ENCODE measurements at regions not wholly inside any gene's neighbourhood (a gene's known extent, or its start where the extent isn't known, plus 50 kb on each side); places are given as distances from the start of the nearest gene placed in this dataset.

GRCh38 chr13:111895896-111896821, 170.8 kb upstream of the SOX1 start:
- H3K27ac Mint-ChIP-seq: no peak overlapping the region
- TF ChIP-seq CTCF (IDR thresholded peaks at IDR 0.05; ENCODE audit: unreplicated experiment): no peak
- H3K9me3 Mint-ChIP-seq: peaks cover 1% of the 10 kb centered on the region
- peaks cover 77% of the 10 kb centered on the region for H3K27me3 Mint-ChIP-seq (ENCODE audit: low read depth)
- DNase-seq (ENCODE audit: low spot score in 2 of 2, unreplicated experiment in 2 of 2): peak in 1 of 2 experiments; percentile 25
- no peak overlapping the region for H3K4me3 Mint-ChIP-seq
- no peaks in the 10 kb centered on the region for H3K36me3 Mint-ChIP-seq
- peaks cover 17% of the 10 kb centered on the region for H3K4me1 Mint-ChIP-seq

GRCh38 chr13:111897178-111897845, 169.6 kb upstream of the SOX1 start:
- no peaks in the 10 kb centered on the region for H3K36me3 Mint-ChIP-seq
- peaks cover 70% of the 10 kb centered on the region for H3K27me3 Mint-ChIP-seq (ENCODE audit: low read depth)
- TF ChIP-seq CTCF (IDR thresholded peaks at IDR 0.05; ENCODE audit: unreplicated experiment): no peak
- H3K9me3 Mint-ChIP-seq: no peaks in the 10 kb centered on the region
- peaks cover 17% of the 10 kb centered on the region for H3K4me1 Mint-ChIP-seq
- no peak overlapping the region for H3K4me3 Mint-ChIP-seq
- peak in 1 of 2 experiments; percentile 29 for DNase-seq (ENCODE audit: low spot score in 2 of 2, unreplicated experiment in 2 of 2)
- no peak overlapping the region for H3K27ac Mint-ChIP-seq

- Mint-ChIP-seq H3K36me3 (no peaks in the 10 kb centered on the region), H3K27me3 (ENCODE audit: low read depth) (peaks cover 70% of the 10 kb centered on the region), H3K27ac (no peak overlapping the region), H3K9me3 (no peaks in the 10 kb centered on the region), H3K4me1 (peaks cover 12% of the 10 kb centered on the region), H3K4me3 (no peak overlapping the region)
- DNase-seq (ENCODE audit: low spot score in 2 of 2, unreplicated experiment in 2 of 2): peak in 1 of 2 experiments; percentile 24
- no peak for TF ChIP-seq CTCF (IDR thresholded peaks at IDR 0.05; ENCODE audit: unreplicated experiment)
Measured at GRCh38 chr13:111897846-111898215, 169.1 kb upstream of the SOX1 start.

- TF ChIP-seq CTCF (IDR thresholded peaks at IDR 0.05; ENCODE audit: unreplicated experiment): no peak
- no peak overlapping the region for H3K4me3 Mint-ChIP-seq
- H3K4me1 Mint-ChIP-seq: no peaks in the 10 kb centered on the region
- no peak overlapping the region for H3K27ac Mint-ChIP-seq
- no peaks in the 10 kb centered on the region for H3K9me3 Mint-ChIP-seq
- H3K27me3 Mint-ChIP-seq (ENCODE audit: low read depth): peaks cover 70% of the 10 kb centered on the region
- no peaks in the 10 kb centered on the region for H3K36me3 Mint-ChIP-seq
- DNase-seq (ENCODE audit: low spot score in 2 of 2, unreplicated experiment in 2 of 2): no peak
Measured at GRCh38 chr13:111898956-111899713, 167.8 kb upstream of the SOX1 start.

- no peak overlapping the region for H3K4me3 Mint-ChIP-seq
- peaks cover 64% of the 10 kb centered on the region for H3K27me3 Mint-ChIP-seq (ENCODE audit: low read depth)
- H3K4me1 Mint-ChIP-seq: no peaks in the 10 kb centered on the region
- H3K9me3 Mint-ChIP-seq: no peaks in the 10 kb centered on the region
- no peak overlapping the region for H3K27ac Mint-ChIP-seq
- H3K36me3 Mint-ChIP-seq: no peaks in the 10 kb centered on the region
- no peak for DNase-seq (ENCODE audit: low spot score in 2 of 2, unreplicated experiment in 2 of 2)
- no peak for TF ChIP-seq CTCF (IDR thresholded peaks at IDR 0.05; ENCODE audit: unreplicated experiment)
Measured at GRCh38 chr13:111899714-111900389, 167.1 kb upstream of the SOX1 start.
